LNCaP clone FGC (cell line): ENCODE measurements at regions not wholly inside any gene's neighbourhood (a gene's known extent, or its start where the extent isn't known, plus 50 kb on each side); places are given as distances from the start of the nearest gene placed in this dataset.

Experiments
- DNase-seq: peaks from one replicate; pipeline ENCODE4 v3.0.0-alpha.2; 2011; ENCODE audit warnings: low read depth
- H3K4me3 ChIP-seq: 2 replicates; pipeline ENCODE4 v1.5.1; 2011; ENCODE audit warnings: mild to moderate bottlenecking, low read depth, low read length, control low read depth
- TF ChIP-seq, protein P1 (sequence below): IDR thresholded peaks from 2 replicates; pipeline ENCODE4 v1.5.1; 2012; ENCODE audit warnings: mild to moderate bottlenecking; ENCODE audit not compliant: control insufficient read depth, insufficient read depth; ENCODE audit errors: extremely low read depth

DNA sequence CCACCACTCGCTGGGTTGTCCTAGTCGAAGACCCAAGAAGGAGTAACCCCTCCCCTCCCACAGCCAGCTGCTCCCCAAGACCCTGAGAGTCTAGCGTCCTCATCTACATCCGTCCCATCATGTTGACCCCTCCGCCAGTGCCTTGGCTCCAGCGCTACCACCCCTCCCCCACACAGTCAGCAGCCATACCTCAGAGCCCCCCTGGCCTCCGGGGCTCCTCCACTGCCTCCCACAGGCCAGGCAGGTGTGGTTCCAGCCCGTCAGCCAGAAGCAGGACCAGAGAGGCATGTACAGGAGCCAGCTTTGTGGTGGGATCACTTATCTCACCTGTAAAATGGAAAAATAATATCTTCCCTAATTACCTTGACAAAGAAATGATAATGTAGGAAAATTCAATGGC is 51.5 kb upstream of the PHF21B start:
- TF ChIP-seq, protein P1, sequence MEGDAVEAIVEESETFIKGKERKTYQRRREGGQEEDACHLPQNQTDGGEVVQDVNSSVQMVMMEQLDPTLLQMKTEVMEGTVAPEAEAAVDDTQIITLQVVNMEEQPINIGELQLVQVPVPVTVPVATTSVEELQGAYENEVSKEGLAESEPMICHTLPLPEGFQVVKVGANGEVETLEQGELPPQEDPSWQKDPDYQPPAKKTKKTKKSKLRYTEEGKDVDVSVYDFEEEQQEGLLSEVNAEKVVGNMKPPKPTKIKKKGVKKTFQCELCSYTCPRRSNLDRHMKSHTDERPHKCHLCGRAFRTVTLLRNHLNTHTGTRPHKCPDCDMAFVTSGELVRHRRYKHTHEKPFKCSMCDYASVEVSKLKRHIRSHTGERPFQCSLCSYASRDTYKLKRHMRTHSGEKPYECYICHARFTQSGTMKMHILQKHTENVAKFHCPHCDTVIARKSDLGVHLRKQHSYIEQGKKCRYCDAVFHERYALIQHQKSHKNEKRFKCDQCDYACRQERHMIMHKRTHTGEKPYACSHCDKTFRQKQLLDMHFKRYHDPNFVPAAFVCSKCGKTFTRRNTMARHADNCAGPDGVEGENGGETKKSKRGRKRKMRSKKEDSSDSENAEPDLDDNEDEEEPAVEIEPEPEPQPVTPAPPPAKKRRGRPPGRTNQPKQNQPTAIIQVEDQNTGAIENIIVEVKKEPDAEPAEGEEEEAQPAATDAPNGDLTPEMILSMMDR = no peak
- no peak for DNase-seq
- no peak overlapping the region for H3K4me3 ChIP-seq

DNA sequence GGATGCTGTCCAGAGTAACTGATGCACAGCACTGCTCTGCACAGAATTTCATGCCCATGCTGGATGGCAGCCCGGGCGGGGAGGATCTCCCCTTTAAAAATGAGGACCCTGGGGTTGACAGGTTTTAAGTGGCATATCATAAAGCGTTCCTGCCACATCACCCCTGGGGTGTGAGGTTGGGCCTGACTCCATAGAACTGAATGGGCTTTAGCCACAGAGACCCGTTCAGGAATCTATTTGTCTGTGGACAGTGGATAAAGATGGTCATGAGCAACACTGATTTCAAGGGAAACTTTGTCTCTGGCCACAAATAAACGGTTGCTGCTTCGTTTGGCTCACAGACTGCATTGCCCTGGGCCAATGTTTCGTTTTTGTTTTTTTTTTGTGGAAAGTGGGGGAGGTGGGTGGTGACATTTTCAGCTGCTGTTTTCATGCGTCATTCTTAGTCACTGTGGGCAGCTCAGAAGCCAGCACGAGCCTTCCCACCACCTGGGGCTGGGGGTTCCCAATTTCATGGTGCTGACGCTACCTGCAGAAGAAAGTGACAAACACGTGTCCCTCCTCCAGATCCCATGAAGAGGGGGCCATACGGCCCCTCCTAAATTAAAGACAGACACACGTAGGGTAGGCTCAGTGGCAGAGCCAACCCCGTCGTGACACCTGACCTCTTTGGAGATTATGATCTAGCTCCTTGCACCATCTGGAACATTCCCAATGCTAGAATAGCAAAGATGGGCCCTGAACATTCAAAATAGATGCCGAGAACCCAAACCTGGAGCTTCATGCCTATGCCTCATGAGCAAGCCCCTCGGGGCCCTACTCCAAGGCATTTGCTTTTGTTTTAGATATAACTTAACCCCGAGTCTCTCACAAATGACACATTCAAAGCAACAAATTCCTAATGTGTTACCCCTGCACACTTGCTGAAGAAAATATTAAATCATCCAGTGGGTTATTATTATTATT is 54.8 kb upstream of the PHF21B start:
- no peak overlapping the region for H3K4me3 ChIP-seq
- DNase-seq = no peak
- TF ChIP-seq, protein P1 = no peak

DNA sequence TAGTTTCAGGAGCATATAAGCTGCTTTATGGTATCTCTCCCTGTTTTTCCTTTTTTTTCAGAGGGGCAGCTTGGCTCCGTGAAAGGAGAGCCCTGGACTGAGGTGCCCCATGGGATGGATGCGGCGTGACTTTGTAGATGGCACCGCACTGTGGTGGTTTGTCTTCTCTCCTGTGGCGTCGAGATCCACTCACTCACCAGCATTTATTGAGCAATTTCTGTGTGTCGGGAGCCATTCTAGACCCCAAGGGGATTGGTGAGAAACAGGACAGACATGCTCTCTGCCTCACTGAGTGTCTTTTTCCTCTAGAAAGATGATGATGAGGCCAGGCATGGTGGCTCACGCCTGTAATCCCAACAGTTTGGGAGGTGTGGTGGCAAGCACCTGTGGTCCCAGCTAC is 55.9 kb upstream of the PHF21B start:
- DNase-seq = no peak
- TF ChIP-seq, protein P1 = no peak
- no peak overlapping the region for H3K4me3 ChIP-seq

DNA sequence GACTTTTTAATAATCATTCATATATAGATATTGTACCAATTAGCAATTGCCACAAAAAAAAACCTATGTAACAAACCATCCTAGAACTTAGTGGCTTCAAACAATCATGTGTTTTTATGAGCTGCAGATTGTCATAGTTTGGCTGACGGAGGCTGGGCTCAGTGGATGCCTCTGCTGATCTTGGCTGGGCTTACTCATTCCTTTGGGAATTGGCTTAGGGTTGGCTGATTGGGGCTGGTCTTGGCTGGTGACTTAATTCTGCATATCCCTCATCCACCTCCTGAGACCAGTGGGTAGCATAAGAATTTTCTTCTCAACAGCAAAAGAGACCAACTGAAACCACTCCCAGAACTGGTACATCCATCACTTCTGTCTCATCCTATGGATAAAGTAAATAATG is 57.9 kb upstream of the PHF21B start:
- TF ChIP-seq, protein P1 = no peak
- DNase-seq = no peak
- no peak overlapping the region for H3K4me3 ChIP-seq

DNA sequence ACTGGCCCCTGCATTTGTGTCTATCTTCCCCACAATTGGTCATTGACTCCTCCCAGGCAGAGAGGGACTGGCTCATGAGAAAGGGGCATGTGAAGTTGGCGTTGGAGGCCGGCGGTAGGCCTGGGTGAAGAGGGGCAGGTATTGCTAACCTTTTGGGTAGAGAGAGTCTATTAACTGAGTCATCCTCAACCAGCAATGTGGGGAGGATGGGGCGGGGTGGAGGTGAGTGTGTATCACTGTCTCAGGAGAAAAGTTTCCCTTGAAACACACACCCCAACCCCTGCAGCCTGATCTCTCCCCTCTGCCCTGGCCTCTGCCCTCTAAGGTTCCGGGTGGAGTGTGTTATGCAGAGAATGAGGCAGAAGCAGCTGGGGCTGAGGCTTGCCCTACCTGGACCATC is 60.1 kb upstream of the PHF21B start:
- DNase-seq = no peak
- no peak overlapping the region for H3K4me3 ChIP-seq
- TF ChIP-seq, protein P1 = no peak

DNA sequence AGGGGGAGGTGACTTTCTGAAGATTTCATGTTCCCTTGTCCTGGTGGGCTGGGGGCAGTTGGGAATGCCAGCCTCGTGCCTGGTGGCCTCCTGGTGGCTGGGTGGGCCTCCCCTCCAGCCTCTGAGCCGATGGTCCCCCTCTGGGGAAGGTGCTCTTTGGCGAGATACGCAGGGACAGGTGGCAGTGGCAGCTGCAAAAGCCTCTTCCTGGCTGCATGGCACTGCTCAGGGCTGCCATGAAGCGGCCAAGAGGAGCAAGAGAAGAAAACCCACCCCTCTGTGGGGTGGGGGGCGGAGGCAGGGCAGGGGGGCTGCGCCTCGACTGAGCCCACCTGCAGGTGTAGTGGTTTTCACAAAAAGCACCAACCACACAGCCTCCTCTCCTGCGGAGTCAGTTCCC is 61.8 kb upstream of the PHF21B start:
- DNase-seq = no peak
- no peak overlapping the region for H3K4me3 ChIP-seq
- TF ChIP-seq, protein P1 = no peak
